GM12801 (cell line): ENCODE measurements at regions not wholly inside any gene's neighbourhood (a gene's known extent, or its start where the extent isn't known, plus 50 kb on each side); places are given as distances from the start of the nearest gene placed in this dataset.

Experiments
- CTCF ChIP-seq: IDR thresholded peaks from one replicate; pipeline ENCODE4 v1.5.1; 2011; ENCODE audit warnings: control low read depth; ENCODE audit not compliant: insufficient read length; ENCODE audit errors: extremely low read depth

DNA sequence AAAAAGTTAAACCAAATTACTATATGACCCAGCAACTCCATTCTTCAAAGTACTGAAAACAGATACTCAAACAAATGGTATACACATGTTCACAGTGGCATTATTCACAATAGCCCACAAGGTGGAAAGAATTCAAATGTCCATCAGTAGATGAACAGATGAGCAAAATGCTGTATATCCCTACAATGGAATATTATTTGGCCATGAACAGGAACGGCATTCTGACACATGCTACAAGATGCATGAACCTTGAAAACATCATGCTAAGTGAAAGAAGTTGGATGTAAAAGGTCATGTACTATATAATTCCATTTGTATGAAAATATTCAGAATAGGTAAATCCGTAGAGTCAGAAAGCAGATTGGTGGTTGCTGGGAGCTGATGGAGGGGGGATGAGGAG, 73.5 kb upstream of the XYLT1 start:
- no peak for TF ChIP-seq CTCF

DNA sequence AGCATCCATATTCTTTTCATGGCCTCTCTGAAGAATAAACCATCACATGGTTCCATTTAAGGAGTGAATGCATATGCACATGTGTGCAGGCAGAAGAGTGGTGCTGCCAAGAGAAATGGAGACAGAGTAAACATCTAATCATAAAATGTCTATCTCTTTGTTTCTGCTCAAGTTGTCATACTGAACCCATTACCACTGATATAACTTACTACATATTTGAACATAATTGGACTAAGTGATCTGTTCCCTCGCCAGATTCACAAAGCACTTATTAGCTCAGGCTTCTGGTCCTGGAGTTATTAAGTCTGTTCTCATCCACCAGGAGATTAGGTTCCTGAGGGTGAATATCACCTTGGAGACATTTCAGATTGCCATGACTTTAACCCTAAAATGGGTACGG, 72.3 kb upstream of the XYLT1 start:
- no peak for TF ChIP-seq CTCF

GRCh38 chr16:17541324-17541723, 70.6 kb upstream of the XYLT1 start:
- no peak for TF ChIP-seq CTCF

DNA sequence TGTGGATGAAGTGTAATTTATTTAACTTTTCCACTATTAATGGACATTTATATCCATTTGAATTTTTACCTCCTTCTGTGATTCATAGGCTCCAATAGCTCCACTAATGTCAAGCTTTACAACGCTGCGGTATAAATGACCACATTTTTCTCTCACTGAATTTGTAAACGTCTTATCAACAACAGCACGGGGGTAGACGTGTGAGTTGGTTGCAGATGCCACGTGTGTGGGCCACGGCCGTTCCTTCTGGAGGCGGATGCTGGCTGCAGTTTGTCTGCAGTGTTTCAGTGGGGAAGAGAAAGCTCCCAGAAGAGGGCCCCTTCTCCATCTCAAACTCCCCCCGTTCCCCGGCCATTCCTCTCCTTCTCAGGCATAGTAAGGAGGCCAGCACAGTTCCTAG, 68.2 kb upstream of the XYLT1 start:
- no peak for TF ChIP-seq CTCF

DNA sequence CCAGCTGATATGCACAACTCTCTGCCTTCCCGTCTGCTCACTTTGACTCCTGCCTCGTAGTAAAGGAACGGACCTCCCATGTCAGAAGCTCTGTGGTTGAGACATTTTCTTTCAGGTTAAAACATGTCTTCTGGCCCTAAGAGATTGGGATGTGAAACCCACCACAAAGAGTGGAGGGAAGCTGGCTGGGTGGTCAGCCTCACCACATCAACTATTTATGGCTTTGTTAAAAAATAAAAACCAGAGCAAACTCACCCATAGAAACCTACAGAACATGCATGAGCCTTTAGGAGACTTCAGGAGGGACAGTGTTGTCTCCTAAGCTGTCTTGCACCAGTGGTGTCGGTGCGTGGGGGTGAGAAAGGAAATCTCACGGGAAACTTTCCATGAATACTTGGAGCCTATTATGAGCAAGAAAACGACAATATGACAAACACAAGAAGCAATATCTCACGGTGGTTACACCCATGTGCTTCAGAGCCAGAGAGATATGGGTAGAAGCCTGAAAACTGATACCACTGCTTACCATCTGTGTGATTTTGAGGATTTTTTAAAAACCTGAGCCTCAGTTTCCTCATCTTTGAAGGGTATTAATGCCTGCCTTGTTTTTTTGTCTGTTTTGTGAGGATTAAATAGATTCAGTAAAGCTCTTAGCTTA, 61.7 kb upstream of the XYLT1 start:
- no peak for TF ChIP-seq CTCF

DNA sequence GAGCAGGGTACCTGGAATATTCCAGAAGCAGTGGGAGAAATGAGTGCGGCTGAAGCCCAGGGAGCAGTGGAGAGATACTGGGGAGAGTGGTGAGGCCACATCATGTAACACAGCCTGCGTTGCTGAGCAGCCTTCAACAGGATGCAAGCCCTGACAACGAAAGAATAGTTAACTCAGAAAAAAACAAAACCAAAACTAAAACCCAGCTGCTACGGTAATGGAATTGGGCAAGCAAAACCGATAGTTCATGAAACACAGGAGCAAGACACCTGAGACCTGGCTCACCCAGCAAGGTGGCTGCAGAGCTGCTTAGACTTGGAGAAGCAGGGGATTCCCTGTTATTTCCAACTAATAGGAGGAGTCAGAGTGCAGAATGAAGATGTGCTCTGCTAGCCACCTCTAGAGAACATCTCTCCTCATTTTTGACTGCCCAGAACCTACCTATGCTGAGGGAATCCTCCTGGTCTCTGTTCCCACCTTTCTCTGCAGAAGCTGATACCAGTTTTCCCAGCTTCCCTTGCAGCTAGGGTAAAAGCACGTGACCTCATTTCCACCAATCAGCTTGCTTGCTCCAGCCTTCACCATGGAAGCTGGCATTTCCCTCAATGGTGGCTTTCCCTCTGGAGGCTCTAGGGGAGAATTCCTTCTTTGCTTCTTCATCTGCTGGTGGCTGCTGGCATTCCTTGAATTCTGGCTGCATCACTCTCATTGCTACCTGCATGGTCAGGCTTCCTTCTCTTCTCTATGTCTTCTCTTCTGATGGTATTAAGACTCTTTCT, 59.4 kb upstream of the XYLT1 start:
- TF ChIP-seq CTCF = no peak

DNA sequence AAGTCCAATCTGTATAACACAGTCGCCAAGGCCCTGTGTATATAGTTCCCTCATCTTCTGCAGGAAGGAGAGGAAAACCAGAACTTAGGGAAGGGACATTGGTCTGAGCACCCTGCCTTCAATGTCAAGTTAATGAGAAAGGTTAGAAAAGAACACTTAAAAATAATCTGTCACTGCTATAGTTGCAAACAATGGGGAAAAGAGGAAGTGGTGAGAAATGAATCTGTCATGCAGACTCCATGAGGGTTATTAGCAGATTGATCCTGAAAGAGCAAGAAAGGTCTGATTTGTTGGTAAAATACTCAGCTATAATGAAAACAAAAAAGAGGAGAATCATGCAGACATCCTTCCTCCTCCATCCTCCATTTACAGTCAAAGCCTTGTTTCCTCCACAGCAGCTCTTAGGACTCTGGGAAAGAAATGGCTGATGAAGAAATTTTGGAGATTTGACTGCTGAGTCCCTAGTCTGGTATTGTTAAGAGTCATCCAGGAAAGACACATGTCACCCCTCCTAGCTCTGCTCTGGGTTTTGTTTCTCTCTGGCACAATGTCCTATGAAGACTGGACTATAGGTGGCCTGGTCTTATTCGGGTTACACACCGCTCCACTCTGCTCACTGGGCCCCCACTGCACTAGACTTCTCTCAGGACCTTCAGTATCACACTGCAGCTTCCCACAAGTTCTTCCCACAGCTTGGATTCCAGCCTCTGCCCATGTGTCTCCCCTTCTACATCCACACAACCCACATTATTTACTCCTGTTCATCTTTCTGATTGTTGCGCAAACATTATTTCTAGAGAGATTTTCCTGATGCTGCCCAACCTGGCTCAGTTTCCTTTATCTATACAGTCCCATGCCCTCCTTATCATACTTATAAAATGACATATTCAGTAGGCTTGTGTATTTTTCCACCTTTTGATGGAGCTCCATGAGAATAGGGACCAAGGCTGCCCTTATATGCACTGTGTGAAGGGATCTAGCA, 56.5 kb upstream of the XYLT1 start:
- no peak for TF ChIP-seq CTCF
